H1 (cell line): ENCODE measurements at regions not wholly inside any gene's neighbourhood (a gene's known extent, or its start where the extent isn't known, plus 50 kb on each side); places are given as distances from the start of the nearest gene placed in this dataset.

Source experiments
- CTCF ChIA-PET: fragments of 300-600 bp; sonication (Branson Sonifier 250); formaldehyde crosslinking; loops from one replicate; lab custom pipeline; 2021; ENCODE audit not compliant: partially characterized antibody; lab: Charles Lee
- POLR2A ChIA-PET: fragments of 300-600 bp; sonication (Branson Sonifier 250); formaldehyde crosslinking; loops from one replicate; lab custom pipeline; 2021; ENCODE audit warnings: inconsistent platforms; ENCODE audit not compliant: partially characterized antibody; lab: Charles Lee
- DNase-seq, 2 experiments: peaks; one replicate each; pipeline versions ENCODE4 v3.0.0 to v3.0.0-alpha.2; 2010 to 2022; ENCODE audit warnings: low spot score in 2 of 2, low read depth in 1 of 2, mixed read lengths in 1 of 2
- FAIRE-seq: peaks from 2 replicates; lab custom pipeline; 2011; peaks lifted over from hg19 to GRCh38; lab: Jason Lieb, UNC
- H2AFZ ChIP-seq: 2 replicates; pipeline ENCODE4 v1.8.1; 2012; ENCODE audit warnings: low read length, inconsistent platforms
- H2AK5ac ChIP-seq: 2 replicates; pipeline ENCODE4 v1.6.1; 2013; ENCODE audit warnings: low read depth, low read length
- H2BK120ac ChIP-seq: replicated peaks from 2 replicates; pipeline ENCODE3; 2013; ENCODE audit warnings: low read depth, low read length, inconsistent platforms
- H2BK12ac ChIP-seq: 2 replicates; pipeline ENCODE4 v1.6.1; 2013; ENCODE audit warnings: low read depth, low read length
- H2BK15ac ChIP-seq: 2 replicates; pipeline ENCODE4 v1.6.1; 2013; ENCODE audit warnings: low read length
- H2BK20ac ChIP-seq: 2 replicates; pipeline ENCODE4 v1.6.1; 2013; ENCODE audit warnings: low read length
- H2BK5ac ChIP-seq: 2 replicates; pipeline ENCODE4 v1.6.1; 2013; ENCODE audit warnings: low read depth, low read length
- H3K14ac ChIP-seq: 2 replicates; pipeline ENCODE4 v1.6.1; 2013; ENCODE audit warnings: inconsistent platforms; ENCODE audit not compliant: insufficient read length
- H3K18ac ChIP-seq: 2 replicates; pipeline ENCODE4 v1.6.1; 2013; ENCODE audit warnings: low read length; ENCODE audit errors: extremely low read depth
- H3K23ac ChIP-seq: 2 replicates; pipeline ENCODE4 v1.6.1; 2013; ENCODE audit warnings: inconsistent platforms; ENCODE audit not compliant: insufficient read length
- H3K23me2 ChIP-seq: 2 replicates; pipeline ENCODE4 v1.6.1; 2013; ENCODE audit warnings: low read depth, low read length
- H3K27ac ChIP-seq: 2 replicates; pipeline ENCODE4 v1.6.1; 2011; ENCODE audit warnings: low read depth, low read length, inconsistent platforms
- H3K27me3 ChIP-seq, 4 experiments: replicated peaks in 1 of 4; 1 replicate in 1 of 4; 2 replicates in 3 of 4; pipeline versions ENCODE4 v1.6.1 to v1.8.1; 2011 to 2013; ENCODE audit warnings: low read length in 3 of 4, mild to moderate bottlenecking in 3 of 4, inconsistent platforms in 2 of 4, mixed read lengths in 2 of 4, moderate library complexity in 1 of 4; ENCODE audit not compliant: control insufficient read depth in 3 of 4, insufficient read depth in 3 of 4; ENCODE audit errors: extremely low read depth in 1 of 4
- H3K36me3 ChIP-seq, 4 experiments: 2 replicates each; pipeline versions ENCODE4 v1.6.1 to v1.8.1; 2011 to 2013; ENCODE audit warnings: mild to moderate bottlenecking in 4 of 4, low read length in 3 of 4, moderate library complexity in 2 of 4, control low read depth in 1 of 4, inconsistent platforms in 1 of 4; ENCODE audit not compliant: insufficient read depth in 4 of 4, control insufficient read depth in 2 of 4
- H3K4ac ChIP-seq: replicated peaks from 2 replicates; pipeline ENCODE3; 2013; ENCODE audit warnings: low read length, low read depth, mixed read lengths, inconsistent platforms; ENCODE audit not compliant: insufficient read length
- H3K4me1 ChIP-seq, 4 experiments: replicated peaks in 1 of 4; 1 replicate in 1 of 4; 2 replicates in 3 of 4; pipeline versions ENCODE4 v1.6.1 to v1.8.1; 2011 to 2013; ENCODE audit warnings: low read length in 3 of 4, inconsistent platforms in 2 of 4, mixed read lengths in 1 of 4; ENCODE audit not compliant: insufficient read depth in 4 of 4, control insufficient read depth in 3 of 4
- H3K4me2 ChIP-seq, 2 experiments: 2 replicates each; pipeline versions ENCODE4 v1.6.1 to v1.8.1; 2011 to 2013; ENCODE audit warnings: low read depth in 2 of 2, low read length in 2 of 2, control low read depth in 1 of 2, inconsistent platforms in 1 of 2, mild to moderate bottlenecking in 1 of 2; ENCODE audit not compliant: insufficient read depth in 1 of 2
- H3K4me3 ChIP-seq, 4 experiments: fragments of 200-600, 300-600 bp in 1 of 4; sonication (generic), shearing (Covaris generic), sonication (Bioruptor Twin) in 1 of 4; 2 replicates each; pipeline versions ENCODE4 v1.5.1 to v1.8.1; 2011 to 2016; ENCODE audit warnings: low read length in 4 of 4, low read depth in 3 of 4, control low read depth in 2 of 4, inconsistent platforms in 2 of 4, mild to moderate bottlenecking in 2 of 4, mixed read lengths in 1 of 4, moderate library complexity in 1 of 4; ENCODE audit not compliant: insufficient read depth in 2 of 4; ENCODE audit errors: extremely low read depth in 1 of 4
- H3K56ac ChIP-seq: replicated peaks from 2 replicates; pipeline ENCODE3; 2013; ENCODE audit warnings: low read depth, mild to moderate bottlenecking, mixed read lengths, low read length, inconsistent platforms; ENCODE audit not compliant: insufficient read length
- H3K79me1 ChIP-seq: 2 replicates; pipeline ENCODE4 v1.6.1; 2013; ENCODE audit warnings: low read depth, low read length, control low read depth
- H3K79me2 ChIP-seq, 2 experiments: 2 replicates each; pipeline versions ENCODE4 v1.6.1 to v1.8.1; 2012 to 2013; ENCODE audit warnings: low read length in 2 of 2, mild to moderate bottlenecking in 2 of 2, inconsistent platforms in 1 of 2; ENCODE audit not compliant: insufficient read depth in 2 of 2, control insufficient read depth in 1 of 2
- H3K9ac ChIP-seq, 4 experiments: replicated peaks in 1 of 4; 1 replicate in 1 of 4; 2 replicates in 3 of 4; pipeline versions ENCODE4 v1.6.1 to v1.8.1; 2011 to 2013; ENCODE audit warnings: low read depth in 3 of 4, low read length in 3 of 4, control low read depth in 2 of 4, mild to moderate bottlenecking in 2 of 4, moderate library complexity in 2 of 4, inconsistent platforms in 1 of 4; ENCODE audit errors: extremely low read depth in 1 of 4
- H3K9me3 ChIP-seq, 2 experiments: 2 replicates each; pipeline versions ENCODE4 v1.6.1 to v1.8.1; 2012 to 2013; ENCODE audit warnings: mild to moderate bottlenecking in 2 of 2, moderate library complexity in 2 of 2, control low read depth in 1 of 2, inconsistent platforms in 1 of 2, low read depth in 1 of 2, low read length in 1 of 2, mixed read lengths in 1 of 2; ENCODE audit not compliant: insufficient read depth in 2 of 2
- H4K20me1 ChIP-seq, 2 experiments: replicated peaks in 1 of 2; 2 replicates each; pipeline versions ENCODE3 to v1.8.1; 2011 to 2013; ENCODE audit warnings: inconsistent platforms in 2 of 2, low read length in 2 of 2, mild to moderate bottlenecking in 1 of 2; ENCODE audit not compliant: insufficient read depth in 2 of 2, control insufficient read depth in 1 of 2
- H4K5ac ChIP-seq: 2 replicates; pipeline ENCODE4 v1.6.1; 2013; ENCODE audit warnings: low read length, low read depth, mixed read lengths, inconsistent platforms; ENCODE audit not compliant: insufficient read length
- H4K8ac ChIP-seq: 2 replicates; pipeline ENCODE4 v1.8.0; 2013; ENCODE audit warnings: mild to moderate bottlenecking, moderate library complexity, low read length, inconsistent platforms; ENCODE audit not compliant: insufficient read depth; ENCODE audit errors: extremely low read depth
- H4K91ac ChIP-seq: replicated peaks from 2 replicates; pipeline ENCODE3; 2013; ENCODE audit warnings: low read length, mixed read lengths, inconsistent platforms; ENCODE audit not compliant: insufficient read length
- ASH2L ChIP-seq: fragments of 200-600, 300-600 bp; sonication (generic); IDR thresholded peaks from one replicate; pipeline ENCODE4 v1.7.1; 2017; ENCODE audit warnings: low read length
- ATF2 ChIP-seq: IDR thresholded peaks from 2 replicates; pipeline ENCODE4 v1.6.1; 2012; ENCODE audit warnings: low read length, inconsistent platforms
- GTF2F1 ChIP-seq: IDR thresholded peaks from 2 replicates; pipeline ENCODE4 v1.6.1; 2012; ENCODE audit warnings: low read depth, low read length, improper control_type of control experiment, borderline replicate concordance
- KDM1A ChIP-seq: fragments of 200-600, 300-600 bp; sonication (generic); IDR thresholded peaks from 2 replicates; pipeline ENCODE4 v1.7.1; 2016; ENCODE audit warnings: mild to moderate bottlenecking, low read length, borderline replicate concordance
- KDM4A ChIP-seq: IDR thresholded peaks from one replicate; pipeline ENCODE4 v1.7.1; 2012; ENCODE audit warnings: low read depth, mild to moderate bottlenecking, moderate library complexity, low read length, inconsistent platforms; ENCODE audit not compliant: severe bottlenecking
- MAFK ChIP-seq: IDR thresholded peaks from 2 replicates; pipeline ENCODE4 v1.6.1; 2012; ENCODE audit warnings: low read depth, mild to moderate bottlenecking, improper control_type of control experiment, low read length
- POLR2A ChIP-seq, 2 experiments: IDR thresholded peaks; 1 replicate in 1 of 2; 2 replicates in 1 of 2; pipeline ENCODE4 v1.6.1; 2011; ENCODE audit warnings: low read depth in 2 of 2, low read length in 2 of 2, mild to moderate bottlenecking in 2 of 2; ENCODE audit errors: control extremely low read depth in 1 of 2
- SRF ChIP-seq: IDR thresholded peaks from 2 replicates; pipeline ENCODE4 v1.6.1; 2011; ENCODE audit warnings: mild to moderate bottlenecking, low read depth, low read length, moderate library complexity
- TAF1 ChIP-seq: IDR thresholded peaks from 2 replicates; pipeline ENCODE4 v1.6.1; 2011; ENCODE audit warnings: mild to moderate bottlenecking, low read depth, low read length
- TAF7 ChIP-seq: optimal IDR thresholded peaks from 2 replicates; pipeline ENCODE3; 2011; ENCODE audit warnings: low read depth, mild to moderate bottlenecking, inconsistent platforms, low read length, moderate library complexity, borderline replicate concordance
- TBP ChIP-seq: IDR thresholded peaks from 2 replicates; pipeline ENCODE4 v1.6.1; 2011; ENCODE audit warnings: low read depth, low read length, improper control_type of control experiment
- YY1 ChIP-seq: IDR thresholded peaks from 2 replicates; pipeline ENCODE4 v1.6.1; 2011; ENCODE audit warnings: low read depth, mild to moderate bottlenecking, low read length
- ZNF274 ChIP-seq: IDR thresholded peaks from 2 replicates; pipeline ENCODE4 v1.7.0; 2012; ENCODE audit warnings: low read length, borderline replicate concordance; ENCODE audit errors: extremely low read depth
- WGBS, 2 experiments: shearing (Covaris generic) in 1 of 2; methylation state at CpG; one replicate each; pipeline versions ENCODE4 v1.1.6 to v1.1.7; 2013 to 2015; ENCODE audit warnings: low lambda C conversion rate in 2 of 2, mixed read lengths in 2 of 2, inconsistent platforms in 1 of 2, low coverage in 1 of 2, missing lambda C conversion rate in 1 of 2; ENCODE audit not compliant: insufficient replicate concordance in 2 of 2, insufficient coverage in 1 of 2, insufficient read length in 1 of 2; ENCODE audit errors: extremely low coverage in 1 of 2, missing lambda C conversion rate in 1 of 2; 5-methylcytosine and 5-hydroxymethylcytosine counted together

DNA sequence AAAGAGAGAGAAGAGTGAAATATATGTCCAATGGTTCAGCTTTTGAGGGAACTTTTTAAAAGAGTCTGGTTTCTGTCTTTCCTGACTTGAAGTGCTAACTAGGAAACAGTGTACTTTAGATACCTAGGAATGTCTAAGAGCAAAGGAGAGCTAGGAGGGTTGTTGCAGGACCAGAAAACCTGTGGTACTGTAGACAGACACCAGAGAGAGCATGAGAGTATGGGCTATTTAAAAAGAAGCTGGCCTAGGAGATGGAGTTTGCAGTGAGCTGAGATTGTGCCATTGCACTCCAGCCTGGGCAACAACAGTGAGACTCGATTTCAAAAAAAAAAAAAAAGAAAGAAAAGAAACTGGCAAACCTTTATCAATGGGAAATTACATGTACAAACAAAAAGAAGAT, 223.9 kb downstream of the FAT4 start:
- no peak overlapping the region for H2AFZ ChIP-seq
- no peak overlapping the region for H3K4ac ChIP-seq
- 88% methylated on average over 1 of the region's 1 CpG; no CpG with 5 or more reads in 1 of the 2 experiments for WGBS, 2 experiments
- no peaks in the 10 kb centered on the region for H3K79me2 ChIP-seq
- no peak overlapping the region for H3K56ac ChIP-seq
- peaks cover 0 to 4% of the 10 kb centered on the region in 2 experiments; a peak in 2 of 4 replicates for H3K9me3 ChIP-seq
- H3K9ac ChIP-seq, result no peak overlapping the region
- H2BK12ac ChIP-seq, result no peak overlapping the region
- H4K20me1 ChIP-seq, result no peaks in the 10 kb centered on the region
- H3K36me3 ChIP-seq, result no peaks in the 10 kb centered on the region
- no peak overlapping the region for H2BK120ac ChIP-seq
- H3K4me3 ChIP-seq, result no peak overlapping the region
- ChIA-PET POLR2A (no interaction called here), CTCF (interaction anchor here (0.6 kb wide), 1 partner anchor 765 kb away, joined by 3 read pairs; no protein-coding TSS in a partner anchor)
- no peak overlapping the region for H2BK15ac ChIP-seq
- H2BK5ac ChIP-seq, result no peak overlapping the region
- no peak overlapping the region for H3K23ac ChIP-seq
- H4K8ac ChIP-seq, result no peak overlapping the region
- no peak overlapping the region for H2AK5ac ChIP-seq
- H3K18ac ChIP-seq, result no peak overlapping the region
- no peak for TF ChIP-seq POLR2A (IDR thresholded peaks at IDR 0.05; ENCODE audit: control extremely low read depth in 1 of 2, low read depth in 2 of 2, low read length in 2 of 2)
- no peak for TF ChIP-seq ATF2
- TF ChIP-seq TAF1, result no peak
- no peak for TF ChIP-seq TAF7
- no peak for TF ChIP-seq TBP
- no peak for TF ChIP-seq ZNF274
- no peak for TF ChIP-seq SRF
- no peak for TF ChIP-seq ASH2L
- no peak for TF ChIP-seq KDM1A
- no peak for TF ChIP-seq GTF2F1
- TF ChIP-seq KDM4A, result no peak
- TF ChIP-seq YY1, result no peak
- TF ChIP-seq MAFK, result no peak
- no peaks in the 10 kb centered on the region for H3K4me1 ChIP-seq
- H3K79me1 ChIP-seq, result no peaks in the 10 kb centered on the region
- H3K27ac ChIP-seq, result no peak overlapping the region
- H3K23me2 ChIP-seq, result no peaks in the 10 kb centered on the region
- DNase-seq, result no peak
- no peak overlapping the region for H3K4me2 ChIP-seq
- no peak overlapping the region for H2BK20ac ChIP-seq
- H3K27me3 ChIP-seq, result no peaks in the 10 kb centered on the region
- no peak overlapping the region for H3K14ac ChIP-seq
- no peak overlapping the region for H4K5ac ChIP-seq
- H4K91ac ChIP-seq, result no peak overlapping the region
- no peak for FAIRE-seq
